Neural progenitor cell (in vitro differentiated cells): ENCODE measurements at regions not wholly inside any gene's neighbourhood (a gene's known extent, or its start where the extent isn't known, plus 50 kb on each side); places are given as distances from the start of the nearest gene placed in this dataset.

ENCODE experiments used
- CTCF ChIP-seq: fragments of 200-600 bp; sonication (generic); IDR thresholded peaks from 2 replicates; pipeline ENCODE4 v1.5.1; 2017; ENCODE audit warnings: antibody characterized with exemption, mild to moderate bottlenecking
- EZH2 ChIP-seq: fragments of 200-600 bp; sonication (generic); IDR thresholded peaks from 2 replicates; pipeline ENCODE4 v1.6.1; 2017; ENCODE audit warnings: antibody characterized with exemption, mild to moderate bottlenecking, moderate library complexity

GRCh38 chr3:79818015-79818414 is 50.2 kb upstream of the ROBO1 start:
- TF ChIP-seq CTCF (no peak), EZH2 (no peak)
